Suprapubic skin (tissue), 3 donors: ENCODE measurements at regions not wholly inside any gene's neighbourhood (a gene's known extent, or its start where the extent isn't known, plus 50 kb on each side); places are given as distances from the start of the nearest gene placed in this dataset.

Experiments
- EP300 ChIP-seq: sonication (generic); formaldehyde crosslinking; IDR thresholded peaks from one replicate; pipeline ENCODE4 v1.6.1; 2017; ENCODE audit warnings: antibody characterized with exemption
- POLR2A ChIP-seq, 2 donors: fragments of 450-650 bp; IDR thresholded peaks; one replicate each; pipeline ENCODE4 v1.6.1; 2017; ENCODE audit warnings: antibody characterized with exemption in 2 of 2, mild to moderate bottlenecking in 2 of 2, moderate library complexity in 2 of 2
- TF ChIP-seq, protein P1 (sequence below), 2 donors: fragments of 200-600 bp in 1 of 2; fragments of 450-650 bp in 1 of 2; sonication (generic) in 1 of 2; IDR thresholded peaks; one replicate each; pipeline ENCODE4 v1.5.1; 2016 to 2019; ENCODE audit warnings: antibody characterized with exemption in 2 of 2, mild to moderate bottlenecking in 1 of 2, moderate library complexity in 1 of 2

DNA sequence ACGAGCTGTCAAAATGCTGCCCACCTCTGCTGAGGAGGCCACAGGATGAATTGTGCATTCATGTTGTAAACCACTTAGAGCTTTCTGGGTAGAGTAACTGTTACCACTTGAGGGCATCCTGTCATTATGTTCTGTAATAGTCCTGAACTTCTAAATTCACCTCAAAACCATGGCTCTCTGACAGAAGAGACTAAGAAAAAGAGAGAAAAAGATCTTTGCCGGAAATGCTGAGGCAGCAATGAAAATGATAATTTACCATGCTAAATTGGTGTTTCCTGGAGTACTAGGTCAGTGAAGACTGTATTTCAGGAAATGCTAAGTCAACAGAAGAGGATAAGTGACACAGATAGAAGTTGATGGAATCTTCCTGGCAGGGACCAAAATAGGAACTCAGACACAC lies 942.3 kb upstream of the SLIT2 start:
- no peak for TF ChIP-seq POLR2A (IDR thresholded peaks at IDR 0.05)
- TF ChIP-seq, protein P1, sequence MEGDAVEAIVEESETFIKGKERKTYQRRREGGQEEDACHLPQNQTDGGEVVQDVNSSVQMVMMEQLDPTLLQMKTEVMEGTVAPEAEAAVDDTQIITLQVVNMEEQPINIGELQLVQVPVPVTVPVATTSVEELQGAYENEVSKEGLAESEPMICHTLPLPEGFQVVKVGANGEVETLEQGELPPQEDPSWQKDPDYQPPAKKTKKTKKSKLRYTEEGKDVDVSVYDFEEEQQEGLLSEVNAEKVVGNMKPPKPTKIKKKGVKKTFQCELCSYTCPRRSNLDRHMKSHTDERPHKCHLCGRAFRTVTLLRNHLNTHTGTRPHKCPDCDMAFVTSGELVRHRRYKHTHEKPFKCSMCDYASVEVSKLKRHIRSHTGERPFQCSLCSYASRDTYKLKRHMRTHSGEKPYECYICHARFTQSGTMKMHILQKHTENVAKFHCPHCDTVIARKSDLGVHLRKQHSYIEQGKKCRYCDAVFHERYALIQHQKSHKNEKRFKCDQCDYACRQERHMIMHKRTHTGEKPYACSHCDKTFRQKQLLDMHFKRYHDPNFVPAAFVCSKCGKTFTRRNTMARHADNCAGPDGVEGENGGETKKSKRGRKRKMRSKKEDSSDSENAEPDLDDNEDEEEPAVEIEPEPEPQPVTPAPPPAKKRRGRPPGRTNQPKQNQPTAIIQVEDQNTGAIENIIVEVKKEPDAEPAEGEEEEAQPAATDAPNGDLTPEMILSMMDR (IDR thresholded peaks at IDR 0.05), result no peak
- TF ChIP-seq EP300, result no peak
